NCI-H345 (cell line): ENCODE measurements at regions not wholly inside any gene's neighbourhood (a gene's known extent, or its start where the extent isn't known, plus 50 kb on each side); places are given as distances from the start of the nearest gene placed in this dataset.

Experiments used
- DNase-seq: peaks from one replicate; lab custom pipeline; 2025; lab: John Stamatoyannopoulos, UW

GRCh38 chr1:185501099-185501498 is 184.1 kb upstream of the IVNS1ABP start:
- no peak for DNase-seq

- DNase-seq: no peak
Observed at GRCh38 chr1:185500001-185500626, 183.1 kb upstream of the IVNS1ABP start.

- DNase-seq: no peak
Observed at GRCh38 chr1:185498207-185498606, 181.2 kb upstream of the IVNS1ABP start.

- no peak for DNase-seq
Observed at GRCh38 chr1:185497177-185497576, 180.1 kb upstream of the IVNS1ABP start.

- DNase-seq: no peak
Observed at GRCh38 chr1:185495898-185496297, 178.9 kb upstream of the IVNS1ABP start.

GRCh38 chr1:185495007-185495406 is 178.0 kb upstream of the IVNS1ABP start:
- DNase-seq: no peak

- no peak for DNase-seq
Observed at GRCh38 chr1:185492089-185492825, 175.2 kb upstream of the IVNS1ABP start.

- no peak for DNase-seq
Observed at GRCh38 chr1:185491604-185492003, 174.6 kb upstream of the IVNS1ABP start.

- DNase-seq: no peak
Observed at GRCh38 chr1:185490924-185491323, 173.9 kb upstream of the IVNS1ABP start.

- no peak for DNase-seq
Observed at GRCh38 chr1:185489406-185489805, 172.4 kb upstream of the IVNS1ABP start.

GRCh38 chr1:185488808-185489207 is 171.8 kb upstream of the IVNS1ABP start:
- DNase-seq: no peak

GRCh38 chr1:185487936-185488335 is 170.9 kb upstream of the IVNS1ABP start:
- DNase-seq: no peak

GRCh38 chr1:185487026-185487425 is 170.0 kb upstream of the IVNS1ABP start:
- no peak for DNase-seq

- DNase-seq: no peak
Observed at GRCh38 chr1:185486346-185486745, 169.3 kb upstream of the IVNS1ABP start.

GRCh38 chr1:185483664-185484450 is 166.8 kb upstream of the IVNS1ABP start:
- peak; percentile 73 for DNase-seq

- no peak for DNase-seq
Observed at GRCh38 chr1:185483217-185483616, 166.2 kb upstream of the IVNS1ABP start.

- peak; percentile 13 for DNase-seq
Observed at GRCh38 chr1:185480545-185480944, 163.5 kb upstream of the IVNS1ABP start.

- peak; percentile 94 for DNase-seq
Observed at GRCh38 chr1:185479796-185480195, 162.8 kb upstream of the IVNS1ABP start.

GRCh38 chr1:185478877-185479276 is 161.8 kb upstream of the IVNS1ABP start:
- DNase-seq: no peak

- peak; percentile 76 for DNase-seq
Observed at GRCh38 chr1:185477638-185478580, 160.9 kb upstream of the IVNS1ABP start.

GRCh38 chr1:185474440-185475149 is 157.6 kb upstream of the IVNS1ABP start:
- no peak for DNase-seq
